ENCODE measurements at regions not wholly inside any gene's neighbourhood (a gene's known extent, or its start where the extent isn't known, plus 50 kb on each side); places are given as distances from the start of the nearest gene placed in this dataset.

DNA sequence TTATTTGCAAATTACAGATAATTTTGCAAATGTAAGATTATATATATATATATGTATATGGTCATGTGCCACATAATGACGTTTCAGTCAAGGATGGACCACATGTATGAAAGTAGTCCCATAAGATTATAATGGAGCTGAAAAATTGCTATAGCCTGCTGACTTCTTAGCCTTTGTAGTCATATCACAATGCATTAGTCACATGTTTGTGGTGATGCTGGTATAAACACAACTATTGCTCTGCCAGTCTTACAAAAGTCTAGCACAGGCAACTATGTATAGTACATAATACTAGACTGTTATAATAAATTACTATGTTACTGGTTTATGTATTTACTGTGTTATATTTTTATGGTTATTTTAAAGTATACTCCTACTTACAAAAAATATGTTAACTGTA lies 444.3 kb downstream of the KCNJ2 start:
- no peak for TF ChIP-seq GTF2F1 (IDR thresholded peaks at IDR 0.05; ENCODE audit: borderline replicate concordance, low read depth, low read length)
- TF ChIP-seq, protein P1, sequence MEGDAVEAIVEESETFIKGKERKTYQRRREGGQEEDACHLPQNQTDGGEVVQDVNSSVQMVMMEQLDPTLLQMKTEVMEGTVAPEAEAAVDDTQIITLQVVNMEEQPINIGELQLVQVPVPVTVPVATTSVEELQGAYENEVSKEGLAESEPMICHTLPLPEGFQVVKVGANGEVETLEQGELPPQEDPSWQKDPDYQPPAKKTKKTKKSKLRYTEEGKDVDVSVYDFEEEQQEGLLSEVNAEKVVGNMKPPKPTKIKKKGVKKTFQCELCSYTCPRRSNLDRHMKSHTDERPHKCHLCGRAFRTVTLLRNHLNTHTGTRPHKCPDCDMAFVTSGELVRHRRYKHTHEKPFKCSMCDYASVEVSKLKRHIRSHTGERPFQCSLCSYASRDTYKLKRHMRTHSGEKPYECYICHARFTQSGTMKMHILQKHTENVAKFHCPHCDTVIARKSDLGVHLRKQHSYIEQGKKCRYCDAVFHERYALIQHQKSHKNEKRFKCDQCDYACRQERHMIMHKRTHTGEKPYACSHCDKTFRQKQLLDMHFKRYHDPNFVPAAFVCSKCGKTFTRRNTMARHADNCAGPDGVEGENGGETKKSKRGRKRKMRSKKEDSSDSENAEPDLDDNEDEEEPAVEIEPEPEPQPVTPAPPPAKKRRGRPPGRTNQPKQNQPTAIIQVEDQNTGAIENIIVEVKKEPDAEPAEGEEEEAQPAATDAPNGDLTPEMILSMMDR (IDR thresholded peaks at IDR 0.05; ENCODE audit: control extremely low read depth in 1 of 3, insufficient read depth in 1 of 3, low read depth in 1 of 3, low read length in 3 of 3) = no peak
- TF ChIP-seq POLR2AphosphoS5 (IDR thresholded peaks at IDR 0.05; ENCODE audit: low read depth, low read length) = no peak
- no peak for TF ChIP-seq EZH2 (IDR thresholded peaks at IDR 0.05; ENCODE audit: low read depth, low read length, severe bottlenecking)
- no peak for TF ChIP-seq HDAC6 (IDR thresholded peaks at IDR 0.05; ENCODE audit: low read depth, low read length)
- no peak for TF ChIP-seq RAD21 (IDR thresholded peaks at IDR 0.05 in 1 of 2, conservative IDR thresholded peaks at IDR 0.05 in 1 of 2; ENCODE audit: low read depth in 2 of 2, low read length in 2 of 2)
- no peak for TF ChIP-seq POLR2A (IDR thresholded peaks at IDR 0.05; ENCODE audit: control extremely low read depth in 1 of 2, low read depth in 2 of 2, low read length in 2 of 2)
- no peak for TF ChIP-seq SP1 (IDR thresholded peaks at IDR 0.05; ENCODE audit: low read depth, low read length)
